ENCODE measurements at regions not wholly inside any gene's neighbourhood (a gene's known extent, or its start where the extent isn't known, plus 50 kb on each side); places are given as distances from the start of the nearest gene placed in this dataset.

DNA sequence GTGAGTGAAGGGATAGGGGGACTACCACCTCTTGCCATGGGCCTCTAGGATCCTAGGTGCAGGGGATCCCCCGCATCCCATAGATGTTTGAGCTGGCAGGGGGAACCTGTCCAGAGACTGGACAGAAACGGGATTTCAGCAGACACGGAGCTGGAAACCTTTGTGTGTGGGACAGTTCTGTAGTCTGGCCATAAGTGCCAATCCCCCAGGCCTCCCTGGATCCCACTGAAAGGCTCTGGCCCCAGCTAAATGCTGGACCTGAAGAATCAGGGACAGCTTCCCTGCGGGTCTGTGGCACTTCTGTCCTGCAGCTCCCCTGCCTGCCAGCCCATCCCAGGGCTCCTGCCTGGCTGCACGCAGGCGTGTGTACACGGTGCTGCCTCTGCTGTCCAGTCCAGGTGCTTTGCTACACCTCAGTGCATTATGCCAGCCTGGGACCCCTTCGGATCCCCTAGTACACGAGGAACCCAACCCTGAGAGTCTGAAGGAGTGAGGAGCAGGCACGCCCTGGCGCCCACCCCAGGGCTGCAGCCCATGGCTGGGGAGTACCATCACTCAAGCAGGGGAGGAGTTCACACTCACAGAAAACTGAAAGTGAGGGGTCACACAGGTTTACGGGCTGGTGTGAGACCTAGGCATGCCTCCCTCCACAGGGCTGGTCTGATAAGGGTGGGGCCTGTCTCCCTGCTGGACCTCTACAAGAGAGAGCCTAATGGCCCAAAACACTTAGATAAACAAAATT lies 703.0 kb downstream of the ARAP2 start:
- Histone ChIP-seq H3K4me1 (replicated peaks in 1 of 2) (no peaks in the 10 kb centered on the region), H3K27ac (no peak overlapping the region), H3K4me3 (no peak overlapping the region)
- peak in 1 of 8 experiments; percentile 14 for ATAC-seq (replicated peaks in 6 of 8)
- 40 to 100% (median 91%) methylated on average over 2 to 10 of the region's 12 CpGs; no CpG with 5 or more reads in 5 of the 10 experiments for WGBS, 10 experiments
- in situ Hi-C loops (cut with MboI; ENCODE audit: low pct_unique_long_range_greater_than_20kb in 2 of 9, low sequenced_read_pairs in 9 of 9, unreplicated experiment in 9 of 9), result no loop called here

- Histone ChIP-seq H3K27ac (no peak overlapping the region), H3K4me1 (replicated peaks in 1 of 2) (no peaks in the 10 kb centered on the region), H3K4me3 (no peak overlapping the region)
- ATAC-seq (replicated peaks in 6 of 8), result peak in 1 of 8 experiments; percentile 63
- in situ Hi-C loops (cut with MboI; ENCODE audit: low pct_unique_long_range_greater_than_20kb in 2 of 9, low sequenced_read_pairs in 9 of 9, unreplicated experiment in 9 of 9), result no loop called here
- 14 to 95% (median 90%) methylated on average over 2 to 5 of the region's 5 CpGs; no CpG with 5 or more reads in 3 of the 10 experiments for WGBS, 10 experiments
Observed at GRCh38 chr4:35541888-35542213, 702.5 kb downstream of the ARAP2 start.

GRCh38 chr4:35548921-35549320 lies 695.4 kb downstream of the ARAP2 start:
- Histone ChIP-seq H3K27ac (no peak overlapping the region), H3K4me1 (replicated peaks in 1 of 2) (no peaks in the 10 kb centered on the region), H3K4me3 (no peak overlapping the region)
- ATAC-seq (replicated peaks in 6 of 8), result no peak
- in situ Hi-C loops (cut with MboI; ENCODE audit: low pct_unique_long_range_greater_than_20kb in 2 of 9, low sequenced_read_pairs in 9 of 9, unreplicated experiment in 9 of 9), result no loop called here
- WGBS, 10 experiments, result 0 to 100% (median 89%) methylated on average over 1 to 3 of the region's 3 CpGs; no CpG with 5 or more reads in 3 of the 10 experiments

DNA sequence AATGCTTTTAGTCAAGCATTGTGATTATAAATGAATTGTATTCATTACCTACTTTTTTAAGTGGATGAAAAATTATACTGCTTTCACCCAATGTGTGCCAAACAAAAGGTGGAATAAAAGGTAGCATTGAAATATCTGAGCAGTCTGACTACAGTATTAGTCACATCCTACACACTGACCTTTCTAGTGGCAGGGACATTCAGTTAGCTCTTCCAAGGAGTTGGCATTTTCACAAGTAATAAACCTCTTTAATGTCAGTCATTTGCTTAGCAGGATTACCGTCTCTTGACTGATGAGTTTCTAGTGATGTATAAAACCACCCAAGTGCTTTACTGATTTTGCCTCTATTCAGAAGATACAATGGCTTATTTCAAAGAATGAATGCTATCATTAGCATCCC lies 687.9 kb downstream of the ARAP2 start:
- peak in 1 of 8 experiments; percentile 34 for ATAC-seq (replicated peaks in 6 of 8)
- H3K27ac ChIP-seq, result no peak overlapping the region
- 10 to 100% (median 54%) methylated on average over 1 of the region's 1 CpG; no CpG with 5 or more reads in 4 of the 10 experiments for WGBS, 10 experiments
- H3K4me1 ChIP-seq (replicated peaks in 1 of 2), result no peaks in the 10 kb centered on the region
- H3K4me3 ChIP-seq, result no peak overlapping the region
- in situ Hi-C loops (cut with MboI; ENCODE audit: low pct_unique_long_range_greater_than_20kb in 2 of 9, low sequenced_read_pairs in 9 of 9, unreplicated experiment in 9 of 9), result no loop called here

- in situ Hi-C loops (cut with MboI; ENCODE audit: low pct_unique_long_range_greater_than_20kb in 2 of 9, low sequenced_read_pairs in 9 of 9, unreplicated experiment in 9 of 9), result no loop called here
- H3K4me3 ChIP-seq, result no peak overlapping the region
- ATAC-seq (replicated peaks in 6 of 8), result no peak
- 40 to 100% (median 86%) methylated on average over 1 to 14 of the region's 19 CpGs for WGBS, 10 experiments
- H3K4me1 ChIP-seq (replicated peaks in 1 of 2), result no peaks in the 10 kb centered on the region
- no peak overlapping the region for H3K27ac ChIP-seq
Observed at GRCh38 chr4:35559559-35560365, 684.6 kb downstream of the ARAP2 start.

DNA sequence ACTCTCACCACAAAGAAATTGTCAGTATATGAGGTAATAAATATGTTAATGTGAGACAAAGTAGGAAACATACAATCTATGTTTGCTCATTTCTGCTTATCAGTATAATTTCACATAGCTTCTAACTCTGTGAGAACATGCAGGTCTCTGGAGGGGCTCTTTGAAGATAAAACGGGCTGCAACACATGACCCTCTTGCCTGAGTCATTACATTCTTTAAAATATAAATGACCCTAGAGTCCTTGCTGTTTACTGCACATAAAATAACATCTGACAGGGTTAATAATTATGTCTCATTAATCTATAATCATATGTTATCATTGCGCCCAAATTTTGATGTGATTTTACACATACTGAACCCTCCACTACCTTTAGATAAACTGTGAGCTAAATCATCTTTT lies 681.5 kb downstream of the ARAP2 start:
- in situ Hi-C loops (cut with MboI; ENCODE audit: low pct_unique_long_range_greater_than_20kb in 2 of 9, low sequenced_read_pairs in 9 of 9, unreplicated experiment in 9 of 9), result no loop called here
- Histone ChIP-seq H3K27ac (no peak overlapping the region), H3K4me3 (no peak overlapping the region), H3K4me1 (replicated peaks in 1 of 2) (no peaks in the 10 kb centered on the region)
- WGBS, 10 experiments, result 0 to 100% (median 40%) methylated on average over 1 to 2 of the region's 2 CpGs; no CpG with 5 or more reads in 1 of the 10 experiments
- ATAC-seq (replicated peaks in 6 of 8), result peak in 1 of 8 experiments; percentile 49

- Histone ChIP-seq H3K4me3 (no peak overlapping the region), H3K27ac (no peak overlapping the region), H3K4me1 (replicated peaks in 1 of 2) (no peaks in the 10 kb centered on the region)
- ATAC-seq (replicated peaks in 6 of 8), result no peak
- in situ Hi-C loops (cut with MboI; ENCODE audit: low pct_unique_long_range_greater_than_20kb in 2 of 9, low sequenced_read_pairs in 9 of 9, unreplicated experiment in 9 of 9), result no loop called here
- 37 to 93% (median 85%) methylated on average over 1 to 3 of the region's 3 CpGs; no CpG with 5 or more reads in 2 of the 10 experiments for WGBS, 10 experiments
Observed at GRCh38 chr4:35565640-35566039, 678.7 kb downstream of the ARAP2 start.

DNA sequence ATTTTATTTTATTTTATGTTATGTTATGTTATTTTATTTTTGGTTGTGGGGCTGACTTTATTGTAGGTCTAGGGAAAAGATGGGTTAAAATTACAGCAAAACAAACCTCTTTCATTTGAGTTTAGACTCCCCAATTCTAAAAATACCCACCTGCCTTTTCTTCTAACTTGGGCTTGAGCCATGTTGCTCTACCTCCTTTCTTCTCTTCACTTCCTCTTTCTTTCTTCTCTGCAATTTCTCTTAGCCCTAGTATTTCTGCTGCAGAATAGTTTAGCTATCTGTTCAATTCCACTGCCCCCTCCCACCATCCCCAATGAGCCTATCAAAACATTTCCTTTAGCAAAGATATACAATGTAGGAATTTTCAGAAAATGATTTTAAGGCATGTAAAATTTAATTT lies 653.3 kb downstream of the ARAP2 start:
- H3K4me1 ChIP-seq (replicated peaks in 1 of 2), result no peaks in the 10 kb centered on the region
- no peak for ATAC-seq (replicated peaks in 6 of 8)
- H3K27ac ChIP-seq, result no peak overlapping the region
- in situ Hi-C loops (cut with MboI; ENCODE audit: low pct_unique_long_range_greater_than_20kb in 2 of 9, low sequenced_read_pairs in 9 of 9, unreplicated experiment in 9 of 9), result no loop called here
- no peak overlapping the region for H3K4me3 ChIP-seq

- no peak for ATAC-seq (replicated peaks in 6 of 8)
- Histone ChIP-seq H3K27ac (no peak overlapping the region), H3K4me3 (no peak overlapping the region), H3K4me1 (replicated peaks in 1 of 2) (no peaks in the 10 kb centered on the region)
- 0 to 100% (median 72%) methylated on average over 1 to 3 of the region's 3 CpGs for WGBS, 10 experiments
- in situ Hi-C loops (cut with MboI; ENCODE audit: low pct_unique_long_range_greater_than_20kb in 2 of 9, low sequenced_read_pairs in 9 of 9, unreplicated experiment in 9 of 9), result no loop called here
Observed at GRCh38 chr4:35604252-35604651, 640.1 kb downstream of the ARAP2 start.

GRCh38 chr4:35604724-35605123 lies 639.6 kb downstream of the ARAP2 start:
- ATAC-seq (replicated peaks in 6 of 8), result no peak
- Histone ChIP-seq H3K4me3 (no peak overlapping the region), H3K27ac (no peak overlapping the region), H3K4me1 (replicated peaks in 1 of 2) (no peaks in the 10 kb centered on the region)
- in situ Hi-C loops (cut with MboI; ENCODE audit: low pct_unique_long_range_greater_than_20kb in 2 of 9, low sequenced_read_pairs in 9 of 9, unreplicated experiment in 9 of 9), result no loop called here
- WGBS, 10 experiments, result 0 to 100% (median 87%) methylated on average over 1 of the region's 1 CpG; no CpG with 5 or more reads in 2 of the 10 experiments

DNA sequence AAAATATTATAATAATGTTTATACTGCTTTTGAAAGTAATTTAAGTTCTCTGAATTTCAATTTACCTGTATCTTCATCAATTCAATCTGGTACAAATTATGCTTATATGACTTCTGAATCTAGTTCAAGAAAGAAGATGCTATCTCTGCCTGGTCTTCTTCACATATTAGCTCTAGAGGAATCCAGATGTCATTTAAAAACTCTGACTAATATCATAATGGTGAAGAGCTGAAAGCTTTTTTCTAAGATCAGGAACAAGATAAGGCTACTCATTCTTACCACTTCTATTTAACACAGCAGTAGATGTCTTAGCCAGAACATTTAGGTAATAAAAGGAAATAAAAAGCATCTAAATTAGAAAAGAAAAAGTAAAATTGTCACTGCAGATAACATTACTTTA lies 636.1 kb downstream of the ARAP2 start:
- H3K4me1 ChIP-seq (replicated peaks in 1 of 2), result no peaks in the 10 kb centered on the region
- ATAC-seq (replicated peaks in 6 of 8), result no peak
- no peak overlapping the region for H3K27ac ChIP-seq
- no peak overlapping the region for H3K4me3 ChIP-seq
- in situ Hi-C loops (cut with MboI; ENCODE audit: low pct_unique_long_range_greater_than_20kb in 2 of 9, low sequenced_read_pairs in 9 of 9, unreplicated experiment in 9 of 9), result no loop called here

DNA sequence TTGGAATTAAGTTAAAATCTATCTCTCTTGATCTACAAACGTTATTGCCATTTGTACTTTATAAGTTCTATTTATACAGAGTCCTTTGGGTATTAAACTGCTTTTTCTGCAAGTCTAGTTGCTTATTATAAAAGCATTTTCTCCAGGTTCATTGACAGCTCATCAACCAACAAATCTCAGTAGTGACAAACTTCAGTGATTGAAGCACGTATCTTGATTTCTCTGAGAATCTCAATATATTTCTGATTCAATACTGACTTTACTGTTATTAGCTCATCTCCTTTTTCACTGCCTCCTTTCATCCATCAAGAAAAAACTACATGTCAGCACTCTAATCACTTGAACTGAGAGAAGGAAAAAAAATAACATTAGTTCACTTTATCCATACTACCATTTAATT lies 630.2 kb downstream of the ARAP2 start:
- ATAC-seq (replicated peaks in 6 of 8), result no peak
- no peak overlapping the region for H3K4me3 ChIP-seq
- WGBS, 10 experiments, result 0 to 85% (median 47%) methylated on average over 2 of the region's 2 CpGs; no CpG with 5 or more reads in 1 of the 10 experiments
- in situ Hi-C loops (cut with MboI; ENCODE audit: low pct_unique_long_range_greater_than_20kb in 2 of 9, low sequenced_read_pairs in 9 of 9, unreplicated experiment in 9 of 9), result no loop called here
- no peaks in the 10 kb centered on the region for H3K4me1 ChIP-seq (replicated peaks in 1 of 2)
- H3K27ac ChIP-seq, result no peak overlapping the region

DNA sequence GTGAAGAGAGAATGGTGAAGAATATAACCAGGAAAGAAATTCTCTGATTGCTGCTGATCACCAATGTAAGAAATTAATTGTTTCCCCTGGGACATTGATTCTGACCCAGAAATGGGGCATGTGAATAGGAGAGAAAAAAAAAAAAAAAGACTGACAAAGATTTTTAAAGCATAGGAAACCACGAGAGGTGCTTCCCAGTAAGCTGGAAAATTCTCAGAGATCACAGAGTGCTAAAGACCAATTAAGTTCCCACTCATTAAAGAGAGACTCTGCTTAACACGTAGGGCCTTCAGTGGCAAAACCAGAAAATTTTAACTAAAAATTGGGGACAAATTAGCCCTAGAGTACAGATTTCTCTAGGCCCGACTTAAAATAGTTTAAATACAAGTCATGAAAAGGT lies 604.4 kb downstream of the ARAP2 start:
- no peak for ATAC-seq (replicated peaks in 6 of 8)
- WGBS, 10 experiments, result 0 to 88% (median 71%) methylated on average over 1 to 3 of the region's 3 CpGs
- in situ Hi-C loops (cut with MboI; ENCODE audit: low pct_unique_long_range_greater_than_20kb in 2 of 9, low sequenced_read_pairs in 9 of 9, unreplicated experiment in 9 of 9), result no loop called here
- Histone ChIP-seq H3K27ac (no peak overlapping the region), H3K4me3 (no peak overlapping the region), H3K4me1 (replicated peaks in 1 of 2) (no peaks in the 10 kb centered on the region)

GRCh38 chr4:35643661-35644060 lies 600.7 kb downstream of the ARAP2 start:
- in situ Hi-C loops (cut with MboI; ENCODE audit: low pct_unique_long_range_greater_than_20kb in 2 of 9, low sequenced_read_pairs in 9 of 9, unreplicated experiment in 9 of 9), result no loop called here
- Histone ChIP-seq H3K4me3 (no peak overlapping the region), H3K4me1 (replicated peaks in 1 of 2) (no peaks in the 10 kb centered on the region), H3K27ac (no peak overlapping the region)
- ATAC-seq (replicated peaks in 6 of 8), result no peak
